Rectal smooth muscle tissue (tissue), 1 donor: ENCODE measurements at regions not wholly inside any gene's neighbourhood (a gene's known extent, or its start where the extent isn't known, plus 50 kb on each side); places are given as distances from the start of the nearest gene placed in this dataset.
"Not testable (repeated sequence)": the region's sequence is repeated elsewhere in the genome, so short reads cannot be mapped to it uniquely, and the experiment has no call there.

ENCODE experiments used
- H3K27ac ChIP-seq: one replicate; pipeline ENCODE4 v1.7.0; 2013; ENCODE audit warnings: low read depth, low read length, inconsistent platforms
- H3K27me3 ChIP-seq: one replicate; pipeline ENCODE4 v1.7.0; 2013; ENCODE audit warnings: low read length; ENCODE audit not compliant: control insufficient read depth, insufficient read depth
- H3K36me3 ChIP-seq: one replicate; pipeline ENCODE4 v1.7.0; 2013; ENCODE audit warnings: low read length; ENCODE audit not compliant: control insufficient read depth, insufficient read depth
- H3K4me1 ChIP-seq: one replicate; pipeline ENCODE4 v1.7.0; 2013; ENCODE audit warnings: low read length; ENCODE audit not compliant: control insufficient read depth, insufficient read depth
- H3K4me3 ChIP-seq: one replicate; pipeline ENCODE4 v1.7.0; 2013; ENCODE audit warnings: low read length
- H3K9ac ChIP-seq: one replicate; pipeline ENCODE4 v1.7.0; 2013; ENCODE audit warnings: low read length

GRCh38 chr3:106088899-106089298 is 220.1 kb upstream of the CBLB start:
- Histone ChIP-seq H3K36me3 (no peaks in the 10 kb centered on the region), H3K27me3 (no peaks in the 10 kb centered on the region), H3K4me3 (no peak overlapping the region), H3K4me1 (no peaks in the 10 kb centered on the region), H3K9ac (no peak overlapping the region), H3K27ac (no peak overlapping the region)

DNA sequence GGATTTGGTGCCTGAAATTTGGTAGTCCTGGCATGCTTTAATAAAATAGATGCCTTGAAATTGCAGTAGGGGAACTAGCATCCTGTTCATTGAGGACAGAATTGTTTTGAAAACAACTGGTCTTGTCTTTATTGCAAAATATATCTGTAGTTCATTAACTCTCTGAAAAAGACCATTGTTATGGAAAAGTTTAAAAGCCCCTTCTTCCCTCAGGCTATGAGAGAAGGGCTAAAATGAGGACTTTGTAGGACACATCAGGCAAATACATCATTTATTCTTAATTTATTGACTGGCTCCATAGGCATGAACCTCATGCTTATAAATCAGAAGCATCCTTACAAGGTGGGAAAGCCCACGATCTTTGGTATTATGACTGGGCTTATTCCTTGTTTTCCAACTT is 221.0 kb upstream of the CBLB start:
- no peaks in the 10 kb centered on the region for H3K4me1 ChIP-seq
- no peak overlapping the region for H3K27ac ChIP-seq
- H3K27me3 ChIP-seq: no peaks in the 10 kb centered on the region
- H3K4me3 ChIP-seq: no peak overlapping the region
- no peaks in the 10 kb centered on the region for H3K36me3 ChIP-seq
- H3K9ac ChIP-seq: no peak overlapping the region

- Histone ChIP-seq H3K36me3 (no peaks in the 10 kb centered on the region), H3K9ac (no peak overlapping the region), H3K4me3 (no peak overlapping the region), H3K27ac (no peak overlapping the region), H3K27me3 (no peaks in the 10 kb centered on the region), H3K4me1 (no peaks in the 10 kb centered on the region)
Observed at GRCh38 chr3:106092792-106093191, 224.0 kb upstream of the CBLB start.

- Histone ChIP-seq H3K36me3 (no peaks in the 10 kb centered on the region), H3K27me3 (no peaks in the 10 kb centered on the region), H3K27ac (no peak overlapping the region), H3K4me3 (no peak overlapping the region), H3K9ac (no peak overlapping the region), H3K4me1 (no peaks in the 10 kb centered on the region)
Observed at GRCh38 chr3:106093616-106094015, 224.8 kb upstream of the CBLB start.

DNA sequence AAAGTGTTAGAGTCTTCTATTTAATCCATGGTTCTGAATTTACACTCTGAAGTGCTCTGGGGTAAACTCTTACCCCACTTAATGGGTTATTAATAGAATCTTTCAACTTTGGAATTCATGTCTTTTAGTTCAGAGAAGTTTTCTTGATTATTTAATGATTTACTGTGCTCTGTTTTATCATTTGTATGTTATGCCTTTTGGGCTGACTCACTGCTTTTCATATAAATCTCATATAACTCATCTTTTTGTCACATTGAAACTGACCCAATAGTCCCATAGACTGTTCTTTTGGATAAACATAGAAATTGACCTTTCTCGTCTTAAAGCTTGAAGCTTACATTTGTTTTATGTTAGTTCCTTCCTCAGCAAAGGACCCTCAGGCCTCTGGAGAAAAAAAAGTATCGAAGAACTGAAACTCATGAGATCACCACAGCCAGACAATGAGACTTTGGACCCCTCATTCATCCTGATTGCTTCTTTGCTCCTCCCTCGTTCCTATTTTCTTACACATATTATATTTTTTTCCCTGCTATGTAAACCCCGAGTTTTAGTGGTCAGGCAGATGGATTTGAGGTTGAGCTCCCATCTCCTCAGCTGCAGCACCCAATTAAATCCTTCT is 229.1 kb upstream of the CBLB start:
- Histone ChIP-seq H3K4me1 (no peaks in the 10 kb centered on the region), H3K36me3 (no peaks in the 10 kb centered on the region), H3K9ac (no peak overlapping the region), H3K4me3 (no peak overlapping the region), H3K27ac (no peak overlapping the region), H3K27me3 (no peaks in the 10 kb centered on the region)

DNA sequence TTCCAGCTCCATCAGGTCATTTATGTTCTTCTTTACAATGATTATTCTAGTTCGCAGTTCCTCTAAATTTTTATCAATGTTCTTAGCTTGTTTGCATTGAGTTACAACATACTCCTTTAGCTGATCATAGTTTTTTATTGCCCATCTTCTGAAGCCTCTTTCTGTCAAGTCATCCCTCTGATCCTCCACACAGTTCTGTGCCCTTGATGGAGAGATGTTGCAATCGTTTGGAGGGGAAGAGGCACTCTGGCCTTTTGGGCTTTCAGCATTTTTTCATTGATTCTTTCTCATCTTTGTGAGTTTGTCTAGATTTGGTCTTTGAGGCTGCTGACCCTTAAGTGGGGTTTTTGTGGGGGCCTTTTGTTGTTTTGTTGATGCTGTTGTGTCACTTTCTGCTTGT is 234.6 kb upstream of the CBLB start:
- Histone ChIP-seq H3K27me3 (no peaks in the 10 kb centered on the region), H3K4me1 (no peaks in the 10 kb centered on the region), H3K27ac (no peak overlapping the region), H3K36me3 (no peaks in the 10 kb centered on the region), H3K4me3 (no peak overlapping the region), H3K9ac (no peak overlapping the region)

DNA sequence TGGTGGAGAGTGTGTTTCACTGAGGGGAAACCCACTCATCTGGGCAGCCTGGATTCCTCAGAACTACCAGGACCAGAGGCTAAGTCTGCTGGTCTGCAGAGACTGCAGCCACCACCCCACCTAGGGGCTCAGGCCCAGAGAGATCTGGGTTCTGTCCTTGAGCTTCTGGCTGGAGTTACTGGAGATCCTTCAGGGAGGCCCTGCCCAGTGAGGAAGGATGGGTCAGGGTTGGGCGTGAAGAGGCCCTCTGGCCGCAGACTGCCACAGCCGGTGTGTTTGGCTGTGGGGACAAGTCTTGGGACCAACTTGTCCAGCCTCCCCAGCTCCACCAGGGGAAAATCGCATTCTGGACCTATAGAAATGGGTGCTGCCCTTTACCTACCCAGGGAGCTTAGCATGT is 235.3 kb upstream of the CBLB start:
- no peaks in the 10 kb centered on the region for H3K4me1 ChIP-seq

GRCh38 chr3:106108925-106109324 is 240.1 kb upstream of the CBLB start:
- Histone ChIP-seq H3K27me3 (no peaks in the 10 kb centered on the region), H3K9ac (no peak overlapping the region), H3K4me1 (no peaks in the 10 kb centered on the region), H3K36me3 (no peaks in the 10 kb centered on the region), H3K4me3 (no peak overlapping the region), H3K27ac (no peak overlapping the region)

More for the DNA sequence above, 235.3 kb upstream of the CBLB start:
- Histone ChIP-seq H3K4me3 (no peak overlapping the region), H3K9ac (no peak overlapping the region), H3K27ac (no peak overlapping the region), H3K36me3 (no peaks in the 10 kb centered on the region), H3K27me3 (no peaks in the 10 kb centered on the region)

DNA sequence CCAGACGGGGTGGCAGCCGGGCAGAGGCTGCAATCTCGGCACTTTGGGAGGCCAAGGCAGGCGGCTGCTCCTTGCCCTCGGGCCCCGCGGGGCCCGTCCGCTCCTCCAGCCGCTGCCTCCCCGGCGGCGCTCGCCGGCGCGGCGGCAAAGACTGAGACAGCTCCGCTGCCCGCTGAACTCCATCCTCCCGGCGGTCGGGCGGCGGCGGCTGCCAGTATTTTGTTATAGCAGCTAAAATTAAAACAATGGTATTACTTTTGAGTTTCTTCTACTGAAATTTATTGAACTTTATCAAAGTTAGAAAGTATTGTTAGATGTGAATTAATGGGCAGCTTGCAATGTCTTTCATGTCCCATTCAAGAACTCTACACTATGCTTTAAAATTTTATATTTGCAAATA is 243.7 kb upstream of the CBLB start:
- H3K27me3 ChIP-seq, H3K27ac ChIP-seq, H3K4me3 ChIP-seq, H3K9ac ChIP-seq, H3K4me1 ChIP-seq, H3K36me3 ChIP-seq: not testable (repeated sequence)

- Histone ChIP-seq H3K36me3 (no peaks in the 10 kb centered on the region), H3K27ac (no peak overlapping the region), H3K9ac (no peak overlapping the region), H3K4me3 (no peak overlapping the region), H3K27me3 (no peaks in the 10 kb centered on the region), H3K4me1 (no peaks in the 10 kb centered on the region)
Observed at GRCh38 chr3:106113747-106114146, 244.9 kb upstream of the CBLB start.

GRCh38 chr3:106114220-106114619 is 245.4 kb upstream of the CBLB start:
- no peak overlapping the region for H3K9ac ChIP-seq
- H3K27ac ChIP-seq: no peak overlapping the region

GRCh38 chr3:106114848-106115247 is 246.0 kb upstream of the CBLB start:
- Histone ChIP-seq H3K27ac (no peak overlapping the region), H3K27me3 (no peaks in the 10 kb centered on the region), H3K4me3 (no peak overlapping the region), H3K9ac (no peak overlapping the region), H3K36me3 (no peaks in the 10 kb centered on the region), H3K4me1 (no peaks in the 10 kb centered on the region)

More at GRCh38 chr3:106114220-106114619, 245.4 kb upstream of the CBLB start:
- no peaks in the 10 kb centered on the region for H3K4me1 ChIP-seq
- H3K36me3 ChIP-seq: no peaks in the 10 kb centered on the region
- no peak overlapping the region for H3K4me3 ChIP-seq
- H3K27me3 ChIP-seq: no peaks in the 10 kb centered on the region

DNA sequence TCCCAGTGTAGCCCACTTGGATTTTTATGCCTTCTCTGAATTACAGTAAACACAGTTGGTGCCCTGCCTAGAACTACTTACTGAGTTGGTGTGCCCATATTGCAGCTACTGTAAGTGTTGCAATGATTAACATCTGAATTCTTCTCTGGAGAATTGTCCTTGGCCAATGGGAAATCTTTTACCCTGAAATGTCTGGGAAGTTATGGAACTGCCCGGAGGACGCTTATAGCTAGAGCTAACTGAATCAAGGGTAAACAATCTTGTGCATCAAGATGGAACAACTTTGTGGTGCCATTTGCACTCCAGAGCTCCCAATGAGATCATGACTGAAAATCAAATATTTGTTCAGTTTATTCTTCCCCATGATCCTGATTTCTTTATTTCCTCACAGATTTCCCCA is 246.7 kb upstream of the CBLB start:
- no peak overlapping the region for H3K9ac ChIP-seq
- H3K4me3 ChIP-seq: no peak overlapping the region
- H3K4me1 ChIP-seq: no peaks in the 10 kb centered on the region
- H3K27ac ChIP-seq: no peak overlapping the region
- no peaks in the 10 kb centered on the region for H3K27me3 ChIP-seq
- H3K36me3 ChIP-seq: no peaks in the 10 kb centered on the region
